AG10803 (cell line): ENCODE measurements at regions not wholly inside any gene's neighbourhood (a gene's known extent, or its start where the extent isn't known, plus 50 kb on each side); places are given as distances from the start of the nearest gene placed in this dataset.

ENCODE experiments used
- DNase-seq: peaks from one replicate; pipeline ENCODE4 v3.0.0; 2010; ENCODE audit warnings: low read depth
- H3K4me3 ChIP-seq: 2 replicates; pipeline ENCODE4 v1.5.1; 2011; ENCODE audit warnings: mild to moderate bottlenecking, low read length, control low read depth
- TF ChIP-seq, protein P1 (sequence below): conservative IDR thresholded peaks from 2 replicates; pipeline ENCODE4 v1.5.1; 2011; ENCODE audit warnings: mild to moderate bottlenecking, low read length, control low read depth, inconsistent platforms

DNA sequence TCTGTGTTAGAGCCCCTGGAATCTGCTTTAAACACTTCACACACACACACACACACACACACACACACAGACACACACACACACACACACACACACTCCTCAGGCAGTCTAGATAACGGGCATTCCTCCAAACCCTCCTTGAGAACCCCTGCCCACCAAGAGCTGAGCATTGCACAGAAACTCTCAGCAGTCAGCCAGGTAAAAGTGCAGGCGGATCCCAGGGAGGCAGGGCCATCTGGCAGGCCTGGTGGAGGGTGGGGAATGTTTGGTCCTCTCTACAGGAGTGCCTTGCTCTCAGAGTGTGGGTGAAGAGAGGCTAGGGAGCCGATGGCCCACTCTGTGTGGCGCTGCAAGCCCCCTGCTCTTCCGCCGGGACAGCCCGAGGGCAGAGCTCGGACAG, 190.2 kb downstream of the BUD13 start:
- no peak overlapping the region for H3K4me3 ChIP-seq
- DNase-seq, result no peak
- TF ChIP-seq, protein P1, sequence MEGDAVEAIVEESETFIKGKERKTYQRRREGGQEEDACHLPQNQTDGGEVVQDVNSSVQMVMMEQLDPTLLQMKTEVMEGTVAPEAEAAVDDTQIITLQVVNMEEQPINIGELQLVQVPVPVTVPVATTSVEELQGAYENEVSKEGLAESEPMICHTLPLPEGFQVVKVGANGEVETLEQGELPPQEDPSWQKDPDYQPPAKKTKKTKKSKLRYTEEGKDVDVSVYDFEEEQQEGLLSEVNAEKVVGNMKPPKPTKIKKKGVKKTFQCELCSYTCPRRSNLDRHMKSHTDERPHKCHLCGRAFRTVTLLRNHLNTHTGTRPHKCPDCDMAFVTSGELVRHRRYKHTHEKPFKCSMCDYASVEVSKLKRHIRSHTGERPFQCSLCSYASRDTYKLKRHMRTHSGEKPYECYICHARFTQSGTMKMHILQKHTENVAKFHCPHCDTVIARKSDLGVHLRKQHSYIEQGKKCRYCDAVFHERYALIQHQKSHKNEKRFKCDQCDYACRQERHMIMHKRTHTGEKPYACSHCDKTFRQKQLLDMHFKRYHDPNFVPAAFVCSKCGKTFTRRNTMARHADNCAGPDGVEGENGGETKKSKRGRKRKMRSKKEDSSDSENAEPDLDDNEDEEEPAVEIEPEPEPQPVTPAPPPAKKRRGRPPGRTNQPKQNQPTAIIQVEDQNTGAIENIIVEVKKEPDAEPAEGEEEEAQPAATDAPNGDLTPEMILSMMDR, result no peak

DNA sequence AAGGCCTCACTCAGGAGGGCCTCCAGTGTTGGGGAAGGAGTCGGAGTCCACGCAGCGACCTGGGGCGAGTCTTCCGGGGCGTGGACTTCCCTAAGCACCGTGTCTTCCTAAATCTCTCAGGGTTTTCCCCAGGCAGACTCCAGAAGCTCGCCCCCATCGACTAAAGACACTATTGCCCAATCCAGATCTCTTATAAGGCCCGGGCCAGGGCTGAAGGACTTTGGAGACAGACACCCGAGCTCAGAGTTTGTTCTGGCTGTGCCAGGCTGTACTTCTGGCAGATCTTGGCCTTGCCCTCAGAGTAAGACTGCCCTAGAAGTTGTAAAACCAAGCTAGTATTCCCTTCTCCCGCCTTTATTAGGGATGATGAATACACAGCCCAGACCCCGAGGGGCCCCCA, 191.4 kb downstream of the BUD13 start:
- TF ChIP-seq, protein P1, result no peak
- DNase-seq, result no peak
- no peak overlapping the region for H3K4me3 ChIP-seq

DNA sequence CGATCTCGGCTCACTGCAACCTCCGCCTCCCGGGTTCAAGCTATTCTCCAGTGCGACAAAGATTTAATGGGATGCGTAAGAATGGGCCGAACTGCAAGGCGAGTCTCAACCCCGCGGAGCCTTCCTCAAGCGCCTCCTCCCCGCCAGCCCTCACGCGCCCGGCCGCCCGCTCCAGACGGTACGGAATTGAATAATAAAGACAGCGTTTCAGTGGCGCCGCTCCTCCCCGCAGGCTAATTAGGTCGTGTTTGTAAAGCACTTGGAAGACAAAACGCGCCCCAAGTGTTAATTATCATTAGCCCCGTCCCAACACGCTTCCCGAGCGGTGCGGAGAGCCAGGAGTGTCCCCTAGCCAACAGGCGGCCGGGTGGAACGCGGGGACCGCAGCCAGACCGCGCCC, 192.0 kb downstream of the BUD13 start:
- no peak overlapping the region for H3K4me3 ChIP-seq
- DNase-seq, result no peak
- TF ChIP-seq, protein P1, result no peak

DNA sequence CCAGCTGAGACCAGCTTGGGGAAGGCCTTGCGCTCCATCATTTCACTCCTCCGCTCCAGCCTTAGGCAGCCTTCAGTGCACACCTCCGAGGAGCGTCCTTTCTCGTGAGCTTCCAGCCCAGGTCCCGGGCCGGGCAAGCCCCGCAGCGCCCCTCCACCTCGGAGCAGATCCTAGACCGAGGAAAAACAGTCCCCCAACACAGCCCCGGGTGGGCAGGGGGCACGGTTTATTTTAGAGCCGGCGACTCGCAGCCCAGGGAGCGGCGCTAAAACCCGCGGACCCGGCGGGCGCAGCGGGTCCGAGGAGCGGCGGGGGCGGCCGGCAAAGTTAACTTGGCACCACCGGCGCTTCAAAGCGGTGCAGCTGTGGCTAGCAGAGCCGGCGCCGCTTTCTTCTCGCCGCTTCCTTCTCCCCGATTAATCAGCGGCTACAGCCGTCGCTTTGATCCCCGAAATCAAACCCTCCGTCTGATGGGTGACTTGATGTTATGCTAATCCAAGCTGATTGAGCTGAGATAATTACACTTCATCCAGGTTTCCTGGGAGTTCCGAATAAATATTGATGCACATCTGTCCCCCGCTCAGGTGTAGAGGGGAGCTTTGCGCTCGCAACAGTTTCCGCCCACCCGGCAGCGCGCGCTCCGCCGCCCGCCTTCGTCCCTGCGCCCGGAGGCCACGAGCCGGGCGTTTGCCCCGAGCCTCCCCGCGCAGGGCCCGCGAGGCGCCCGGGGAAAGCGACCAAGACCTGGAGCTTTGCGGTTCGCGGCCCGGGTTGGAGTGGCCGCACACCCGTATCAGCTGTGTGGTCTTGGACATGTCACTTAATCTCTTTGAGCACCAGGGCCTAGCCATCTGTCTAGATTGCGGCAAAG, 192.7 kb downstream of the BUD13 start:
- TF ChIP-seq, protein P1, result no peak
- no peak for DNase-seq
- 0 out of 2 replicates have a peak overlapping the region, but pooled peaks have one; percentile 20 for H3K4me3 ChIP-seq

DNA sequence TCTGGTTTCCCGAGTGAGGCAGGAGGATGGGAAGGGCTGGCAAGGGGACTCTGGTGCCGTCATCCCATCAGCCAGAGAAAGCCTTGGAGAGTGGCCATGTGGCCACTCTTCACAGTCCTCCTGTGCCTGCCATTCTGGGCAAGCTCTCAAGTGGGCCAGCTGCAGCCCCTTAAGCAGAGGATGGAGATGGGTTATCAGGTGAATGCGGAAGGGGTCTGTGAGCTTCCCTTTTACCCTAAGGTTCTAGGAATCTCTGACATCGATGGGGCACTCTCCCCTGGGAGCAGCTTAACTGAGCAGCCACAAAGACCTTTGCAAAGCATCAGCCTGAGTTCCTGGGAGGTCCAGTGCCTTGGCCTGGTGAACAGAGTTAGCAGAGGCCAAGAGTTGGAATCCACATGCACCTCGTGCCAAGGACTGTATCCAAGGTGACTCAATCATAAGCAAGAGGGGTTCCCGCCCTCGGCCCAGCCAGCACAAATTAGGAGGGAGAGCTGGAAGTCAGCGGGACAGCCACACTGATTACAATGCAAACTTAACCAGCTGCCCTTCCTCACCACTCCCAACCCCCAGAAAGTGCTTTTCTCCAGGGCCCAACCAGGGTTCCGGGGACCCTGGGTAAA, 193.6 kb downstream of the BUD13 start:
- DNase-seq, result peak; percentile 52
- no peak overlapping the region for H3K4me3 ChIP-seq
- TF ChIP-seq, protein P1, result no peak

DNA sequence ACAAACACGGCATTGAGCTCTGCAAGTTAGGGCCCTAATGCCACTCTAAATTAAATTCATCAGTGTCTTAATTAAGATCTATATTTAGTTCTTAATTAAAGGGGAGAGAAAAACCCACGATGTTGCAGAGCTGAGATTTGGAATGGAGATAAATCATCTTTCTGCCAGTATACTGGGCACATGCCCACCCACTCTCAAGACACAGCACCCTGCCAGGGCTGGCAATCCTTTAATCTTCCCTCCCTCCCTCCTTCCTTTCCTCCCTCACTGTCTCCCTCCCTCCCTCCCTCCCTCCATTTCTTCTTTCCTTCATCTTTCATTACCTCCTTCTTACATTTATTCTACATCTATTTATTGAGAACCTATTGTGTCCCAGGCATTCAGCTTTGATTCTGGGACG, 194.8 kb downstream of the BUD13 start:
- DNase-seq, result no peak
- TF ChIP-seq, protein P1, result no peak

DNA sequence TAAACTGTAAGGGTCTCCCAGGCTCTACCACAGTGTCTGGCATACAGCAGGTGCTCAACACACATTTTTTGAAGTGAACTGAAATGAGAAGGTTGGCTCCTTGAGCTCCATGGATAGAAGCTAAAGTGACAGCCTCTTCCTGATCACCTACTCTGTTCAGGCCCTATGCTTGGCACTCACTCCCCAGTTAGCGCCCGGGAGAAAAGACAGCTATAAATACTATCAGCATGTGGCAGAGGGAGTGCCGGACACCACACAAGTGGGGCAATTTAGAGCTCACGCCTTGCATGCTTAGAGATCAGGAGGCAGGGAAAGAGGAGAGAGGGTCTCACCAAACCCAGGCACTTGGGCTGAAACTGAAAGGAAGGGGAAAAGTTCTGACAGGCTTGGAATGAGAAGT, 195.5 kb downstream of the BUD13 start:
- no peak overlapping the region for H3K4me3 ChIP-seq
- TF ChIP-seq, protein P1, result no peak
- DNase-seq, result no peak

More for the DNA sequence above, 194.8 kb downstream of the BUD13 start:
- no peak overlapping the region for H3K4me3 ChIP-seq
